OCI-LY3 (cell line): ENCODE measurements at regions not wholly inside any gene's neighbourhood (a gene's known extent, or its start where the extent isn't known, plus 50 kb on each side); places are given as distances from the start of the nearest gene placed in this dataset.

ENCODE experiments used
- EZH2phosphoT487 ChIP-seq: fragments of 200-600 bp; shearing (Covaris generic); IDR thresholded peaks from 2 replicates; pipeline ENCODE4 v1.6.1; 2018; ENCODE audit warnings: antibody characterized with exemption, mixed run types, low read depth
- TF ChIP-seq, protein P1 (sequence below): fragments of 200-600, 300-600 bp; sonication (generic); IDR thresholded peaks from 2 replicates; pipeline ENCODE4 v1.5.1; 2014; ENCODE audit warnings: antibody characterized with exemption, low read length, low read depth

DNA sequence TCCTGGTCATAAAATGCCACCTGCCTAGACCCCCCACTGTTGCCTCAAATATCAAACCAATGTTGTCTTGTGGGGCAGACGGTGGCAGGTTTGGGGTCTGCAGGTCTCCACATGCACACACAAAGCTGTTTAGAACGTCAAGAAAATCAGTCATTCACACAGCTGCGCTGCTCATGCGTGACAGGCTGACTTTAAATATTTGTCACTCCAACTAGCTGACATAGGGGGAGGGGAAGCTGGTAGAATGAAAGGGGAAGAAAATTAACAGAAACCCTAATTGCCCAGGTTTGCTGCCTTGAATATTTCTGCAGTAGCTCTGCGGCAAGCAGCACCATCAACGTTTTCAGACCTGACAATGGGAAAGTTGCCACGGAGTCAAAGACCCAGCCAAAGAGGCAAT lies 201.8 kb downstream of the ABHD5 start:
- TF ChIP-seq, protein P1, sequence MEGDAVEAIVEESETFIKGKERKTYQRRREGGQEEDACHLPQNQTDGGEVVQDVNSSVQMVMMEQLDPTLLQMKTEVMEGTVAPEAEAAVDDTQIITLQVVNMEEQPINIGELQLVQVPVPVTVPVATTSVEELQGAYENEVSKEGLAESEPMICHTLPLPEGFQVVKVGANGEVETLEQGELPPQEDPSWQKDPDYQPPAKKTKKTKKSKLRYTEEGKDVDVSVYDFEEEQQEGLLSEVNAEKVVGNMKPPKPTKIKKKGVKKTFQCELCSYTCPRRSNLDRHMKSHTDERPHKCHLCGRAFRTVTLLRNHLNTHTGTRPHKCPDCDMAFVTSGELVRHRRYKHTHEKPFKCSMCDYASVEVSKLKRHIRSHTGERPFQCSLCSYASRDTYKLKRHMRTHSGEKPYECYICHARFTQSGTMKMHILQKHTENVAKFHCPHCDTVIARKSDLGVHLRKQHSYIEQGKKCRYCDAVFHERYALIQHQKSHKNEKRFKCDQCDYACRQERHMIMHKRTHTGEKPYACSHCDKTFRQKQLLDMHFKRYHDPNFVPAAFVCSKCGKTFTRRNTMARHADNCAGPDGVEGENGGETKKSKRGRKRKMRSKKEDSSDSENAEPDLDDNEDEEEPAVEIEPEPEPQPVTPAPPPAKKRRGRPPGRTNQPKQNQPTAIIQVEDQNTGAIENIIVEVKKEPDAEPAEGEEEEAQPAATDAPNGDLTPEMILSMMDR, result no peak
- no peak for TF ChIP-seq EZH2phosphoT487
